ENCODE measurements at regions not wholly inside any gene's neighbourhood (a gene's known extent, or its start where the extent isn't known, plus 50 kb on each side); places are given as distances from the start of the nearest gene placed in this dataset.

DNA sequence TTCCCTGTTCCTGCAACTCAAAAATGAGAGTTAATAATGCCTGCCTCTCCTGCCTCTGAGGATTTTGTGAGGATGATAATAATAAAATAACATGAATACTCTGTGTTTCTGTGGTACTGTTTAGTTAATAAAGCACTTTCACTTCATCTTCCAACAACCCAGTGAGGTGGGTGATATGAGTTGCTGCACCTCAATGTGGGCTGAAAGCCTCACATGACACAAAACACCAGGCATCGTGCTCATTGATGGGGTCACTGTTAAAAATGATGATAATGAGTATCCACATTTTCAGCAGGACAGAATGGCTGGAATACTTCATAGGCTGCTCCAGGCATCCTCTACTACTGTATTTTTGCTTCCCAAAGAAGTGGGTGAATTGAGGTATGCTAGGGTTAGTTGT is 222.8 kb upstream of the NRP1 start:
- TF ChIP-seq, protein P1, sequence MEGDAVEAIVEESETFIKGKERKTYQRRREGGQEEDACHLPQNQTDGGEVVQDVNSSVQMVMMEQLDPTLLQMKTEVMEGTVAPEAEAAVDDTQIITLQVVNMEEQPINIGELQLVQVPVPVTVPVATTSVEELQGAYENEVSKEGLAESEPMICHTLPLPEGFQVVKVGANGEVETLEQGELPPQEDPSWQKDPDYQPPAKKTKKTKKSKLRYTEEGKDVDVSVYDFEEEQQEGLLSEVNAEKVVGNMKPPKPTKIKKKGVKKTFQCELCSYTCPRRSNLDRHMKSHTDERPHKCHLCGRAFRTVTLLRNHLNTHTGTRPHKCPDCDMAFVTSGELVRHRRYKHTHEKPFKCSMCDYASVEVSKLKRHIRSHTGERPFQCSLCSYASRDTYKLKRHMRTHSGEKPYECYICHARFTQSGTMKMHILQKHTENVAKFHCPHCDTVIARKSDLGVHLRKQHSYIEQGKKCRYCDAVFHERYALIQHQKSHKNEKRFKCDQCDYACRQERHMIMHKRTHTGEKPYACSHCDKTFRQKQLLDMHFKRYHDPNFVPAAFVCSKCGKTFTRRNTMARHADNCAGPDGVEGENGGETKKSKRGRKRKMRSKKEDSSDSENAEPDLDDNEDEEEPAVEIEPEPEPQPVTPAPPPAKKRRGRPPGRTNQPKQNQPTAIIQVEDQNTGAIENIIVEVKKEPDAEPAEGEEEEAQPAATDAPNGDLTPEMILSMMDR (IDR thresholded peaks at IDR 0.05): no peak
- no peak for TF ChIP-seq POLR2A (IDR thresholded peaks at IDR 0.05)
